8988T (cell line): ENCODE measurements at regions not wholly inside any gene's neighbourhood (a gene's known extent, or its start where the extent isn't known, plus 50 kb on each side); places are given as distances from the start of the nearest gene placed in this dataset.
"Not testable (repeated sequence)": the region's sequence is repeated elsewhere in the genome, so short reads cannot be mapped to it uniquely, and the experiment has no call there.

Source experiments
- DNase-seq: peaks from one replicate; pipeline ENCODE4 v3.0.0; 2011

- DNase-seq, result no peak
Observed at GRCh38 chr15:38002883-38003477, 68.5 kb downstream of the TMCO5A start.

GRCh38 chr15:38004218-38004861 lies 69.9 kb downstream of the TMCO5A start:
- DNase-seq, result no peak

GRCh38 chr15:38005953-38006808 lies 71.7 kb downstream of the TMCO5A start:
- DNase-seq, result no peak

GRCh38 chr15:38010395-38010794 lies 76.0 kb downstream of the TMCO5A start:
- no peak for DNase-seq

GRCh38 chr15:38012894-38013293 lies 78.5 kb downstream of the TMCO5A start:
- no peak for DNase-seq

GRCh38 chr15:38017721-38018120 lies 83.3 kb downstream of the TMCO5A start:
- no peak for DNase-seq

GRCh38 chr15:38019066-38019465 lies 84.6 kb downstream of the TMCO5A start:
- no peak for DNase-seq

- DNase-seq, result no peak
Observed at GRCh38 chr15:38021259-38021658, 86.8 kb downstream of the TMCO5A start.

GRCh38 chr15:38024293-38025091 lies 90.1 kb downstream of the TMCO5A start:
- DNase-seq, result no peak

GRCh38 chr15:38025656-38026055 lies 91.2 kb downstream of the TMCO5A start:
- DNase-seq, result not testable (repeated sequence)

- no peak for DNase-seq
Observed at GRCh38 chr15:38028869-38029268, 94.4 kb downstream of the TMCO5A start.

GRCh38 chr15:38029736-38030135 lies 95.3 kb downstream of the TMCO5A start:
- no peak for DNase-seq

GRCh38 chr15:38030609-38031008 lies 96.2 kb downstream of the TMCO5A start:
- no peak for DNase-seq

- DNase-seq, result no peak
Observed at GRCh38 chr15:38035701-38036100, 101.3 kb downstream of the TMCO5A start.

- DNase-seq, result no peak
Observed at GRCh38 chr15:38036790-38037338, 102.4 kb downstream of the TMCO5A start.

GRCh38 chr15:38038659-38039442 lies 104.4 kb downstream of the TMCO5A start:
- DNase-seq, result no peak

GRCh38 chr15:38040615-38041014 lies 106.2 kb downstream of the TMCO5A start:
- DNase-seq, result no peak

GRCh38 chr15:38041576-38041975 lies 107.1 kb downstream of the TMCO5A start:
- DNase-seq, result no peak

- no peak for DNase-seq
Observed at GRCh38 chr15:38042211-38042610, 107.8 kb downstream of the TMCO5A start.

GRCh38 chr15:38042707-38043445 lies 108.4 kb downstream of the TMCO5A start:
- DNase-seq, result no peak
